ENCODE measurements at regions not wholly inside any gene's neighbourhood (a gene's known extent, or its start where the extent isn't known, plus 50 kb on each side); places are given as distances from the start of the nearest gene placed in this dataset.
"Not testable (repeated sequence)": the region's sequence is repeated elsewhere in the genome, so short reads cannot be mapped to it uniquely, and the experiment has no call there.

GRCh38 chr10:81498011-81498551 lies 376.9 kb upstream of the NRG3 start:
- intact Hi-C loops (cut with DNase I) = no loop called here
- no peak for DNase-seq
- no peaks in the 10 kb centered on the region for H3K27me3 ChIP-seq (ENCODE audit: low read depth)
- no peaks in the 10 kb centered on the region for H3K4me1 ChIP-seq
- no peak for ATAC-seq
- TF ChIP-seq, protein P1, sequence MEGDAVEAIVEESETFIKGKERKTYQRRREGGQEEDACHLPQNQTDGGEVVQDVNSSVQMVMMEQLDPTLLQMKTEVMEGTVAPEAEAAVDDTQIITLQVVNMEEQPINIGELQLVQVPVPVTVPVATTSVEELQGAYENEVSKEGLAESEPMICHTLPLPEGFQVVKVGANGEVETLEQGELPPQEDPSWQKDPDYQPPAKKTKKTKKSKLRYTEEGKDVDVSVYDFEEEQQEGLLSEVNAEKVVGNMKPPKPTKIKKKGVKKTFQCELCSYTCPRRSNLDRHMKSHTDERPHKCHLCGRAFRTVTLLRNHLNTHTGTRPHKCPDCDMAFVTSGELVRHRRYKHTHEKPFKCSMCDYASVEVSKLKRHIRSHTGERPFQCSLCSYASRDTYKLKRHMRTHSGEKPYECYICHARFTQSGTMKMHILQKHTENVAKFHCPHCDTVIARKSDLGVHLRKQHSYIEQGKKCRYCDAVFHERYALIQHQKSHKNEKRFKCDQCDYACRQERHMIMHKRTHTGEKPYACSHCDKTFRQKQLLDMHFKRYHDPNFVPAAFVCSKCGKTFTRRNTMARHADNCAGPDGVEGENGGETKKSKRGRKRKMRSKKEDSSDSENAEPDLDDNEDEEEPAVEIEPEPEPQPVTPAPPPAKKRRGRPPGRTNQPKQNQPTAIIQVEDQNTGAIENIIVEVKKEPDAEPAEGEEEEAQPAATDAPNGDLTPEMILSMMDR (IDR thresholded peaks at IDR 0.05) = no peak
- H3K9me3 ChIP-seq = no peaks in the 10 kb centered on the region
- H3K4me3 ChIP-seq = no peak overlapping the region
- H3K36me3 ChIP-seq = no peaks in the 10 kb centered on the region
- no peak overlapping the region for H3K27ac ChIP-seq

- intact Hi-C loops (cut with DNase I) = no loop called here
- no peaks in the 10 kb centered on the region for H3K27me3 ChIP-seq (ENCODE audit: low read depth)
- TF ChIP-seq, protein P1 (IDR thresholded peaks at IDR 0.05) = no peak
- H3K4me3 ChIP-seq = no peak overlapping the region
- no peaks in the 10 kb centered on the region for H3K9me3 ChIP-seq
- no peak overlapping the region for H3K27ac ChIP-seq
- H3K36me3 ChIP-seq = no peaks in the 10 kb centered on the region
- ATAC-seq (peak; percentile 11 to 29), DNase-seq (peak; percentile 39)
- no peaks in the 10 kb centered on the region for H3K4me1 ChIP-seq
Observed at GRCh38 chr10:81502677-81503359, 372.2 kb upstream of the NRG3 start.

DNA sequence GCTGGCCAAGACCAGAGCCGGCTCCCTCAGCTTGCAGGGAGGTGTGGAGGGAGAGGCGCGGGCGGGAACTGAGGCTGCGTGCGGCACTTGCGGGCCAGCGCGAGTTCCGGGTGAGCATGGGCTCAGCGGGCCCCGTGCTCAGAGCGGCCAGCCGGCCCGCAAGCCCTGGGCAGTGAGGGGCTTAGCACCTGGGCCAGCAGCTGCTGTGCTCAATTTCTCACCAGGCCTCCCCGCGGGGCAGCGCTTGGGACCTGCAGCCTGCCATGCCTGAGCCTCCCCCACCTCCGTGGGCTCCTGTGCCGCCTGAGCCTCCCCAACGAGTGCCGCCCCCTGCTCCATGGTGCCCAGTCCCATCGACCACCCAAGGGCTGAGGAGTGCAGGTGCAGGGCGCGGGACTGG lies 369.2 kb upstream of the NRG3 start:
- H3K4me3 ChIP-seq; DNase-seq; H3K9me3 ChIP-seq; H3K4me1 ChIP-seq; H3K36me3 ChIP-seq; intact Hi-C loops (cut with DNase I); H3K27ac ChIP-seq; H3K27me3 ChIP-seq (ENCODE audit: low read depth); ATAC-seq: not testable (repeated sequence)

DNA sequence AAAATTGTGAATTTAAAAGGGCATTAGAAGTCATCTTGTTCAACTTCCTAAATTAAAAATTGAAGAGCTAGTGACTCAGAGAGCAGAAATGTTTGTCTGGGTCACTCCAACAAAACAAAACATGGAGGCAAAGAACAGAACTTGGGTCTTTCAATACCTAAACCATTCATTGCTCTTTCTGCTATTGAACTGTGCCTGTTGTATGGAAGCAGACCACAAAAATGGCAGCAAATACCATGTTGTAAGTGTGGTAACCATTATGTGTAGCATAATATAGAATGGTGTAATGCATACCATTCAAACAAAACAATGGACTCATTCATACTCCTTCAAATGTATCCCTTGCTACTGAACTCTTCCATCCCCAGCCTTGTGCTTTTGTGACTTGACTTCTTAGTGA lies 360.2 kb upstream of the NRG3 start:
- H3K4me1 ChIP-seq = no peaks in the 10 kb centered on the region
- no peaks in the 10 kb centered on the region for H3K27me3 ChIP-seq (ENCODE audit: low read depth)
- no peak overlapping the region for H3K27ac ChIP-seq
- no peak overlapping the region for H3K4me3 ChIP-seq
- peaks cover 10% of the 10 kb centered on the region for H3K9me3 ChIP-seq
- intact Hi-C loops (cut with DNase I) = no loop called here
- no peaks in the 10 kb centered on the region for H3K36me3 ChIP-seq
- DNase-seq (no peak), ATAC-seq (no peak)
- TF ChIP-seq, protein P1 (IDR thresholded peaks at IDR 0.05) = no peak

- Histone ChIP-seq H3K9me3 (no peaks in the 10 kb centered on the region), H3K4me1 (no peaks in the 10 kb centered on the region), H3K27me3 (ENCODE audit: low read depth) (no peaks in the 10 kb centered on the region), H3K27ac (no peak overlapping the region), H3K4me3 (no peak overlapping the region), H3K36me3 (no peaks in the 10 kb centered on the region)
- TF ChIP-seq, protein P1 (IDR thresholded peaks at IDR 0.05) = no peak
- DNase-seq (no peak), ATAC-seq (no peak)
- intact Hi-C loops (cut with DNase I) = no loop called here
Observed at GRCh38 chr10:81520688-81521087, 354.3 kb upstream of the NRG3 start.

DNA sequence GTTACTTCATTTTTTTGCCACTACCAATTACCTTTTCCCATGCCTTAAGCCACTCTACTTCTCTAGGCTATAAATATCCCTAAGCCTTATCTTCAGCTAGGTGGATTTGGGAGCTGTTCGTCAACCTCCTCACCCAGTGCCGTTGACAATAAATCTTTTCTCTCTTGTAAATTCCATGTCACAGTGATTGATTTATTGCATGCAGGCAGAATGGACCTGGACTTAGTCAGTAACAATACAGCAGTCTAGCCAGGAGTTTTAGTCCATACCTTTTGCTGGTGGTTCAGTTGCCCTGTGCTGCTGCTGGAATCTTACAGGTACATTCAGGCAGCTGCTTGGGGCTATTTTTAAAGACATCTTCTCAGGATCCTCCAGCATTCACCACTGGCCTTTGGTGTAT lies 350.5 kb upstream of the NRG3 start:
- Histone ChIP-seq H3K27ac (no peak overlapping the region), H3K9me3 (no peaks in the 10 kb centered on the region), H3K4me1 (no peaks in the 10 kb centered on the region), H3K27me3 (ENCODE audit: low read depth) (no peaks in the 10 kb centered on the region), H3K4me3 (no peak overlapping the region), H3K36me3 (no peaks in the 10 kb centered on the region)
- intact Hi-C loops (cut with DNase I) = no loop called here
- TF ChIP-seq, protein P1 (IDR thresholded peaks at IDR 0.05) = no peak
- no peak for DNase-seq
- ATAC-seq = no peak

Measured in lower lobe of right lung (tissue), 2 donors.